Suprapubic skin (tissue), 4 donors: ENCODE measurements at regions not wholly inside any gene's neighbourhood (a gene's known extent, or its start where the extent isn't known, plus 50 kb on each side); places are given as distances from the start of the nearest gene placed in this dataset.

ENCODE experiments used
- POLR2A ChIP-seq, 2 donors: fragments of 450-650 bp; IDR thresholded peaks; one replicate each; pipeline ENCODE4 v1.6.1; 2017; ENCODE audit warnings: antibody characterized with exemption in 2 of 2, mild to moderate bottlenecking in 2 of 2, moderate library complexity in 2 of 2
- POLR2AphosphoS5 ChIP-seq, 3 donors: sonication (generic); formaldehyde crosslinking; IDR thresholded peaks; one replicate each; pipeline ENCODE4 v1.6.1; 2017; ENCODE audit warnings: antibody characterized with exemption in 3 of 3
- TF ChIP-seq, protein P1 (sequence below), 2 donors: fragments of 200-600 bp in 1 of 2; fragments of 450-650 bp in 1 of 2; sonication (generic) in 1 of 2; IDR thresholded peaks; one replicate each; pipeline ENCODE4 v1.5.1; 2016 to 2019; ENCODE audit warnings: antibody characterized with exemption in 2 of 2, mild to moderate bottlenecking in 1 of 2, moderate library complexity in 1 of 2

DNA sequence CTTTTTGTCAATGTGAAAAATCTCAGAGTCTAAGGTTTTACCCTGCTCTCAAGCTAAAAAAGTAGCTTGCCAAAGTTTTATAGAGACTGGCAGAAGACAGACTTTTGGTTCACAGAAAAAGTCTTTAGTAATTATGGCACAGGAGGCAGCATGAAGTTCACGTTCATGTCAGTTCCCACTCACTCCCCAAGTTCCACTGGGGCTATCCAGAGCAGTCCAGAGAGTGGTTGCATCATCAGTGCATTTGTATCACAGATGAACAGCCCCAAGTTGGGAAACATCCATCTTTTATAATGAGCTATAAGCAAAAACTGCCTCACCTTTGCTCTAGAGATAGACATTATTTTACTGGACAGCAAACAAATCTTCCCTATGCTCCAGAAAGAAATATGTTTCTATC lies 454.1 kb upstream of the AGTR1 start:
- TF ChIP-seq, protein P1, sequence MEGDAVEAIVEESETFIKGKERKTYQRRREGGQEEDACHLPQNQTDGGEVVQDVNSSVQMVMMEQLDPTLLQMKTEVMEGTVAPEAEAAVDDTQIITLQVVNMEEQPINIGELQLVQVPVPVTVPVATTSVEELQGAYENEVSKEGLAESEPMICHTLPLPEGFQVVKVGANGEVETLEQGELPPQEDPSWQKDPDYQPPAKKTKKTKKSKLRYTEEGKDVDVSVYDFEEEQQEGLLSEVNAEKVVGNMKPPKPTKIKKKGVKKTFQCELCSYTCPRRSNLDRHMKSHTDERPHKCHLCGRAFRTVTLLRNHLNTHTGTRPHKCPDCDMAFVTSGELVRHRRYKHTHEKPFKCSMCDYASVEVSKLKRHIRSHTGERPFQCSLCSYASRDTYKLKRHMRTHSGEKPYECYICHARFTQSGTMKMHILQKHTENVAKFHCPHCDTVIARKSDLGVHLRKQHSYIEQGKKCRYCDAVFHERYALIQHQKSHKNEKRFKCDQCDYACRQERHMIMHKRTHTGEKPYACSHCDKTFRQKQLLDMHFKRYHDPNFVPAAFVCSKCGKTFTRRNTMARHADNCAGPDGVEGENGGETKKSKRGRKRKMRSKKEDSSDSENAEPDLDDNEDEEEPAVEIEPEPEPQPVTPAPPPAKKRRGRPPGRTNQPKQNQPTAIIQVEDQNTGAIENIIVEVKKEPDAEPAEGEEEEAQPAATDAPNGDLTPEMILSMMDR (IDR thresholded peaks at IDR 0.05), result no peak
- no peak for TF ChIP-seq POLR2A (IDR thresholded peaks at IDR 0.05)
- no peak for TF ChIP-seq POLR2AphosphoS5 (IDR thresholded peaks at IDR 0.05)
